ENCODE measurements at regions not wholly inside any gene's neighbourhood (a gene's known extent, or its start where the extent isn't known, plus 50 kb on each side); places are given as distances from the start of the nearest gene placed in this dataset.

DNA sequence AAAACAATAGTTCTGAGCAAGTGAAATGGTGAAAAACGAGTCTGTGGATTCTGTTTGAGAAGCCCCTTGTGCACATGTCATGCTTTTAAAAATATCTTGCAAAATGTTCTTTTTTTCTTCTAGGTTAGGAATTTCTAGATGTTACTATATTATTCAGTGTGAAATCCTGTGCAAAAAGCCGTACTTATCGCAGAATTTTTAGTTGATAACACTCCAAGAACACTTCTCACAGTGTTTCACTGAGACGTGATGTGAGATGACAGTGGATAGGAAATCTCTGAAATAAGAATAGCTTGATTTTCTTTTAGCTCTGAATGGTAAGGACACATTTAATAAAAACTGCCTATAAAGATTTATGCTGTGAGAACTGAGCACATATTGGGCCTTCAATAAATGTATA lies 234.5 kb downstream of the SNAPC1 start:
- Histone ChIP-seq H3K4me1 (ENCODE audit: low read depth) (no peaks in the 10 kb centered on the region), H3K36me3 (ENCODE audit: low read depth) (no peaks in the 10 kb centered on the region), H3K9me3 (no peaks in the 10 kb centered on the region), H3K4me3 (no peak overlapping the region)
- DNase-seq (no peak), ATAC-seq (no peak)
- TF ChIP-seq, protein P1, sequence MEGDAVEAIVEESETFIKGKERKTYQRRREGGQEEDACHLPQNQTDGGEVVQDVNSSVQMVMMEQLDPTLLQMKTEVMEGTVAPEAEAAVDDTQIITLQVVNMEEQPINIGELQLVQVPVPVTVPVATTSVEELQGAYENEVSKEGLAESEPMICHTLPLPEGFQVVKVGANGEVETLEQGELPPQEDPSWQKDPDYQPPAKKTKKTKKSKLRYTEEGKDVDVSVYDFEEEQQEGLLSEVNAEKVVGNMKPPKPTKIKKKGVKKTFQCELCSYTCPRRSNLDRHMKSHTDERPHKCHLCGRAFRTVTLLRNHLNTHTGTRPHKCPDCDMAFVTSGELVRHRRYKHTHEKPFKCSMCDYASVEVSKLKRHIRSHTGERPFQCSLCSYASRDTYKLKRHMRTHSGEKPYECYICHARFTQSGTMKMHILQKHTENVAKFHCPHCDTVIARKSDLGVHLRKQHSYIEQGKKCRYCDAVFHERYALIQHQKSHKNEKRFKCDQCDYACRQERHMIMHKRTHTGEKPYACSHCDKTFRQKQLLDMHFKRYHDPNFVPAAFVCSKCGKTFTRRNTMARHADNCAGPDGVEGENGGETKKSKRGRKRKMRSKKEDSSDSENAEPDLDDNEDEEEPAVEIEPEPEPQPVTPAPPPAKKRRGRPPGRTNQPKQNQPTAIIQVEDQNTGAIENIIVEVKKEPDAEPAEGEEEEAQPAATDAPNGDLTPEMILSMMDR (IDR thresholded peaks at IDR 0.05) = no peak
- intact Hi-C loops (cut with DNase I, micrococcal nuclease) = no loop called here

DNA sequence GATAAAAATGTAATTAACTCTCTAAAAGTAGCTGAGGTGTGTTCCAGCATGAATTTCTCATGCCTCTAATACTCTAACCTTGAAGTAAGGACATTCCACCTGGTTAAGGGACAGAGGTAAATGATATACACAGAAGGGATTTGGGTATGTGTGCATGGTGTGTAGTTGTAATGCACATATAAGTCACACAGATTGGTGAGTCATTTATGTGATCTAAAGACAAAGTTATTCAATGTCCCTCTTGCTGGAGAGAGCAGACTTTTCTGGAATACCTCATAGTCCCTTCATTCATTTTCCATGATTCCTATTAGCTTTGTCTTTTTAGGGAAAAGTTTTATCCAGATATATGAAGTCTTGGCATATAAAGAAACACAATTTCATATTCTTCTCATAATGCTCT lies 234.9 kb downstream of the SNAPC1 start:
- Histone ChIP-seq H3K4me3 (no peak overlapping the region), H3K9me3 (no peaks in the 10 kb centered on the region), H3K36me3 (ENCODE audit: low read depth) (no peaks in the 10 kb centered on the region), H3K4me1 (ENCODE audit: low read depth) (no peaks in the 10 kb centered on the region)
- TF ChIP-seq, protein P1 (IDR thresholded peaks at IDR 0.05) = no peak
- intact Hi-C loops (cut with DNase I, micrococcal nuclease) = no loop called here
- DNase-seq = no peak
- ATAC-seq = no peak

- DNase-seq (no peak), ATAC-seq (no peak)
- Histone ChIP-seq H3K4me1 (ENCODE audit: low read depth) (no peaks in the 10 kb centered on the region), H3K4me3 (no peak overlapping the region), H3K9me3 (no peaks in the 10 kb centered on the region), H3K36me3 (ENCODE audit: low read depth) (no peaks in the 10 kb centered on the region)
- intact Hi-C loops (cut with DNase I, micrococcal nuclease) = no loop called here
- TF ChIP-seq, protein P1 (IDR thresholded peaks at IDR 0.05) = no peak
Observed at GRCh38 chr14:62001963-62002362, 239.7 kb downstream of the SNAPC1 start.

DNA sequence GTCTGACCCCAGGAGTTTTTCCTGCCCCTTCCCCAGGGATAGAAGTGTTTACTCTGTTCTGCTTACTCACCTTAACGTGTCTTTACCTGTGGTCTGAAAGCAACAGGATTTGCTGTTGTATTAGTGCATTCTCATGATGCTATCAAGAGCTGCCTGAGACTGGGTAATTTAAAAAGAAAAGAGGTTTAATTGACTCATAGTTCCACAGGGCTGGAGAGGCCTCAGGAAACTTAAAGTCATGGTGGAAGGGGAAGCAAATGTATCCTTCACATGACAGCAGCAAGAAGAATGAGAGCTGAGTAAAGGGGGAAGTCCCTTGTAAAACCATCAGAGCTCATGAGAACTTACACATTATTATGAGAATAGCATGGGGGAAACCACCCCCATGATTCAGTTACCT lies 240.4 kb downstream of the SNAPC1 start:
- no peaks in the 10 kb centered on the region for H3K36me3 ChIP-seq (ENCODE audit: low read depth)
- intact Hi-C loops (cut with DNase I, micrococcal nuclease) = no loop called here
- DNase-seq = no peak
- ATAC-seq = no peak
- H3K9me3 ChIP-seq = no peaks in the 10 kb centered on the region
- H3K4me1 ChIP-seq (ENCODE audit: low read depth) = no peaks in the 10 kb centered on the region
- TF ChIP-seq, protein P1 (IDR thresholded peaks at IDR 0.05) = no peak
- H3K4me3 ChIP-seq = no peak overlapping the region

DNA sequence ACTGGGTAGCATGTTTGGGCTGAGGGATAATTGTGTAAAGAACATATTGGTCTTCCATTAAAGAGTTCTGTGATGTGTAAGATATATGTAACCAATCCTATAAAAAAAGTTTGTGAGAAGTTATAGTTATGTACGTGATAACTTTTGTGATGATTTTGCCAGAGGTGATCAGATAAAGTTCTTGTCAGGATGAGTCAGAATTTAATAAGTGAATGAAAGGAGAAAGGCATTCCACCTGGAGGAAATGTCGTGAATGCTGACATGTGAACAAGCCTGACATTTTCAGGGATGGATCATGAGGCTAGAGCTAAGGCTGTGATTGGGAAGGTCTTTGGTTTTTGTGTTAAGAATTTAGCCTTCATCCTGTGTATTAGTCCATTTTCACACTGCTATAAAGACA lies 241.5 kb downstream of the SNAPC1 start:
- H3K36me3 ChIP-seq (ENCODE audit: low read depth) = no peaks in the 10 kb centered on the region

More for the DNA sequence above, 241.5 kb downstream of the SNAPC1 start:
- Histone ChIP-seq H3K9me3 (no peaks in the 10 kb centered on the region), H3K4me3 (no peak overlapping the region), H3K4me1 (ENCODE audit: low read depth) (no peaks in the 10 kb centered on the region)
- TF ChIP-seq, protein P1 (IDR thresholded peaks at IDR 0.05) = no peak
- intact Hi-C loops (cut with DNase I, micrococcal nuclease) = no loop called here
- no peak for ATAC-seq
- DNase-seq = no peak
